GM12878 (cell line): ENCODE measurements at regions not wholly inside any gene's neighbourhood (a gene's known extent, or its start where the extent isn't known, plus 50 kb on each side); places are given as distances from the start of the nearest gene placed in this dataset.

ENCODE experiments used
- CTCF ChIP-seq, 3 experiments: IDR thresholded peaks in 2 of 3; conservative IDR thresholded peaks in 1 of 3; 2 replicates each; pipeline ENCODE4 v1.5.1; 2011; ENCODE audit warnings: low read depth in 3 of 3, low read length in 3 of 3, mild to moderate bottlenecking in 3 of 3, control low read depth in 2 of 3, moderate library complexity in 2 of 3, inconsistent platforms in 1 of 3, mixed read lengths in 1 of 3; ENCODE audit not compliant: control insufficient read depth in 2 of 3, insufficient read depth in 1 of 3; ENCODE audit errors: extremely low read depth in 1 of 3
- NFXL1 ChIP-seq: fragments of 450-650 bp; IDR thresholded peaks from 2 replicates; pipeline ENCODE4 v1.6.1; 2017; ENCODE audit warnings: antibody characterized with exemption, mild to moderate bottlenecking, borderline replicate concordance
- NFYB ChIP-seq: IDR thresholded peaks from 2 replicates; pipeline ENCODE4 v1.6.1; 2011; ENCODE audit warnings: low read depth, mild to moderate bottlenecking, low read length, improper control_type of control experiment, moderate library complexity; ENCODE audit not compliant: insufficient read depth
- POLR2AphosphoS5 ChIP-seq: IDR thresholded peaks from 2 replicates; pipeline ENCODE4 v1.6.1; 2011; ENCODE audit warnings: mild to moderate bottlenecking, low read length, inconsistent platforms
- SP1 ChIP-seq: IDR thresholded peaks from one replicate; pipeline ENCODE4 v1.6.1; 2011; ENCODE audit warnings: low read depth, low read length
- YY1 ChIP-seq: IDR thresholded peaks from 2 replicates; pipeline ENCODE4 v1.6.1; 2011; ENCODE audit warnings: low read depth, mild to moderate bottlenecking, low read length
- TF ChIP-seq, protein P1 (sequence below): IDR thresholded peaks from 2 replicates; pipeline ENCODE4 v1.6.1; 2011; ENCODE audit warnings: borderline replicate concordance, low read depth, mild to moderate bottlenecking, moderate library complexity, mixed read lengths, low read length; ENCODE audit not compliant: insufficient read depth; ENCODE audit errors: extremely low read length

DNA sequence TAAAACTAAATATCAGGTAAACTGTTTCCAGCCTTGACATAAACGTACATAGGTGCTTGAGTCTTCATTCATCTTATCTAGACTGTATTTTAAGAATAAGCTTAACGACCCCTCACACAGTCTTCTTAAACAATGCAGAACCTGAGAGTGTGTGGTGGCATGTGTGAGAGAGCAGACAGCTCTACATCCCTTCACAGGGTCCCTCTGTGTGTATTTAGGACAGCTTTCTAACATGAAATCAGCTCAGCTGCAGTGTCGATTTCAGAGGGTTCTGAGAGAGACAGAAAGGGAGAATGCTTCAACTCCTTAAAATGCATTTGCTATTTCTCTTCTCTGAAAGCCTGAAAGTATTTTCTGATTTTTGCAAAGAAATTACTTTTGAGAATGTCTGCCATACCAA, 185.2 kb downstream of the GRB14 start:
- TF ChIP-seq, protein P1, sequence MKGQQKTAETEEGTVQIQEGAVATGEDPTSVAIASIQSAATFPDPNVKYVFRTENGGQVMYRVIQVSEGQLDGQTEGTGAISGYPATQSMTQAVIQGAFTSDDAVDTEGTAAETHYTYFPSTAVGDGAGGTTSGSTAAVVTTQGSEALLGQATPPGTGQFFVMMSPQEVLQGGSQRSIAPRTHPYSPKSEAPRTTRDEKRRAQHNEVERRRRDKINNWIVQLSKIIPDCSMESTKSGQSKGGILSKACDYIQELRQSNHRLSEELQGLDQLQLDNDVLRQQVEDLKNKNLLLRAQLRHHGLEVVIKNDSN: no peak
- no peak for TF ChIP-seq NFXL1
- no peak for TF ChIP-seq CTCF (IDR thresholded peaks at IDR 0.05 in 2 of 3, conservative IDR thresholded peaks at IDR 0.05 in 1 of 3; ENCODE audit: control insufficient read depth in 2 of 3, extremely low read depth in 1 of 3, insufficient read depth in 1 of 3, low read depth in 3 of 3, low read length in 3 of 3)
- TF ChIP-seq YY1: no peak
- TF ChIP-seq SP1: no peak
- TF ChIP-seq NFYB: no peak
- TF ChIP-seq POLR2AphosphoS5: no peak
